ENCODE measurements at regions not wholly inside any gene's neighbourhood (a gene's known extent, or its start where the extent isn't known, plus 50 kb on each side); places are given as distances from the start of the nearest gene placed in this dataset.
"Not testable (repeated sequence)": the region's sequence is repeated elsewhere in the genome, so short reads cannot be mapped to it uniquely, and the experiment has no call there.

GRCh38 chr6:135592276-135592675 lies 94.7 kb upstream of the AHI1 start:
- TF ChIP-seq ZNF274 (IDR thresholded peaks at IDR 0.05; ENCODE audit: low read depth, low read length), result no peak
- no peak overlapping the region for H3K4me3 ChIP-seq (ENCODE audit: low read length)

- TF ChIP-seq ZNF274 (IDR thresholded peaks at IDR 0.05; ENCODE audit: low read depth, low read length), result no peak
- H3K4me3 ChIP-seq (ENCODE audit: low read length), result no peak overlapping the region
Observed at GRCh38 chr6:135594000-135594399, 96.5 kb upstream of the AHI1 start.

DNA sequence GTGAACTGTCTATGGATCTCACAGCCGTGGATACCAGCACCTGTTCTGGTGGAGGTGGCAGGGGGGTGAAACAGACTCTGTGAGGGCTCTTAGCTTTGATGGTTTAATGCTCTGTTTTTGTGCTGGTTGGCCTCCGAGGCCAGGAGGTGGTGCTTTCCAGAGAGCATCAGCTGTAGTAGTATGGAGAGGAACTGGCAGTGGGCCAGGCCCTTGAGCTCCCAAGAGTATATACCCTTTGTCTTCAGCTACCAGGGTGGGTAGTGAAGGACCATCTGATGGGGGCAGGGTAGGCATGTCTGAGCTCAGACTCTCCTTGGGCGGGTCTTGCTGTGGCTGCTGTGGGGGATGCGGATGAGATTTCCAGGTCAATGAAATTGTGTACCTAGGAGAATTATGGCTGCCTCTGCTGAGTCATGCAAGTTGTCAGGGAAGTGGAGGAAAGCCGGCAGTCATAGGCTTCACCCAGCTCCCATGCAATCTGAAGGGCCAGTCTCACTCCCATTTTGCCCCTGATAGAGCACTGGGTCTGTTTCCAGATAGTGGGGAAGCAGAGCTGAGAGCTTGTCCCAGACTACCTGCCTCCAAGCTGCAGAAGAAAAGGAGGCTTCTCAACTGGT lies 102.7 kb upstream of the AHI1 start:
- TF ChIP-seq ZNF274 (IDR thresholded peaks at IDR 0.05; ENCODE audit: low read depth, low read length), result no peak
- H3K4me3 ChIP-seq (ENCODE audit: low read length), result no peak overlapping the region

- no peak for TF ChIP-seq ZNF274 (IDR thresholded peaks at IDR 0.05; ENCODE audit: low read depth, low read length)
Observed at GRCh38 chr6:135600931-135601330, 103.4 kb upstream of the AHI1 start.

GRCh38 chr6:135601857-135602256 lies 104.3 kb upstream of the AHI1 start:
- H3K4me3 ChIP-seq (ENCODE audit: low read length), result no peak overlapping the region
- TF ChIP-seq ZNF274 (IDR thresholded peaks at IDR 0.05; ENCODE audit: low read depth, low read length), result no peak

More at GRCh38 chr6:135600931-135601330, 103.4 kb upstream of the AHI1 start:
- no peak overlapping the region for H3K4me3 ChIP-seq (ENCODE audit: low read length)

DNA sequence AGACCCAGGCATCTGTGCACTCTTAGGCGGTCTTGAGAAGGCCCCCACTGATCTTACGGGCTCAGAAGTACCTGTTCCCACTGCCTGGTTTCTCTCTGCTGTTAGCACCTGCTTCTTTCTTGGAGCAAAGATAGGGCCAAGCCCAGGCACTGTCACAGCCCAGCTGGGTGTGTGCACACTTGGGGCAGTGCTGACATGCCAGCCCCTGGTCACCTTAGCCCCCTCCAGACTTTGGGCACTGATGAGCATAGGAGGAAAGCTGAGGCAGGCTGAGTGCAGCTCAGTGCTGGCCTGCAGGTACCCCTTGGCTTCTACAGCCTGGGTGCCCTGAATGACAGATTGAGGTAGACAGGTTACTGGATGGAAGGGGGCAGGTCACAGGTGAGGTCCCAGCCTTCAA lies 105.7 kb upstream of the AHI1 start:
- no peak for TF ChIP-seq ZNF274 (IDR thresholded peaks at IDR 0.05; ENCODE audit: low read depth, low read length)
- H3K4me3 ChIP-seq (ENCODE audit: low read length), result no peak overlapping the region

DNA sequence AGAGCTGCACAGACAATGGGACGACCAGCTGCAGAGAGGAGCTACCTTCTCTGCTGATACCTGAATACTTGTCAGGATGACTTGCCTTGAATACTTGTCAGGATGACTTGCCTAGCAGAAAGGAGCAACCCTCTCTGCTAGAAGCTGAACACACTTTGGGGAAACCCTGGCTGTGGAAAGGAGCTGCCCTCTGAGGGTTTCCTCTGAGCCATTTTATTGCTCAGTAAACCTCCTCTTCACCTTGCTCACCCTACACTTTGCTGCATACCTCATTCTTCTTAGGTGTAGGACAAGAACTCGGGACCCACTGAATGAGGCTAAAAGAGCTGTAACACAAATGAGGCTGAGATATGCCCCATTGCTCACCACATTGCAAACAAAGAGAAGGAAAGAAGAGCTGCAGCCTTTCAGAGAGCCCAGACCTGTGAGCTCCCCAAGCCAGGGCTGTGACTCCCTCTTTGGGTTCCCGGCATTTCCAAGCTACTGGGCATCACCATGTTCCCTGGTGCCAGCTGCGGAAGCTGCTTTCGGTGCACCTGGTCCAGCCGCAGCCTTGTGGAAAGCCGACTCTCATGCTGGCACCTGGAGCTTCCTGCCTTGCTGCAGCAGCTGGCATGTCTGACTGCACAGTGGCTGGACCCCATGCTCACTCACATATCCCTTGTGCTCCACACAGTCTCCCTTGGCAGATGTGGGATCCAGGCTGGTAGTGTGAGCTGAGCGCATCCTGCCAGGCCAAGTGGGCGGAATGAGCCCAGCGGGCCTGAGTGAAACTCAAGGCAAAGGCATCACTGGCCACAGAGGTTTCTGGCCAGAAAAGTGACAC lies 106.7 kb upstream of the AHI1 start:
- H3K4me3 ChIP-seq (ENCODE audit: low read length), result no peak overlapping the region
- TF ChIP-seq ZNF274 (IDR thresholded peaks at IDR 0.05; ENCODE audit: low read depth, low read length), result no peak

DNA sequence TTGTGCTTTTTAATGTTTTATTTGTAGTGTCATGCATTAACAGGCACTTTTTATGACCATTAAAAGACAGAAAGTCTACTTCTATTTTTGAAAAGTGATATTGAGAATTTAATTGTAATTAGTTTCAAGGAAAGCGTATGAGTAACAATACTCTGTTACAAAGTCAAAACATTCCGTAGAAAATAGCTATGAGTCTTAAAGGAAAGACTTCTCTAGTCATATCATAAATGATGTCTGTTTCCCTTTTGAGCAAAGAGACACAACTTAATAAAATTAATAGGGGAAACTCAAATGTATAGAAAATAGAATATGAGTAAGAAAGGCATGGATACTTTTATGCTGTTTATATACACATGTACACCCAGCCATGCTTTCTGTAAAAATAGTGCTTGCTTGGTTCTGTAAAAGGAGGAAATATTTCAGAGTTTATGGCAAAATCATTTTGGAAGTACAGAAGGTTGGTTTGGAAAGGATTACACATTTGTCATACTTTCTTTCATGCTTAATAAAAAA lies 107.8 kb upstream of the AHI1 start:
- no peak for TF ChIP-seq ZNF274 (IDR thresholded peaks at IDR 0.05; ENCODE audit: low read depth, low read length)
- no peak overlapping the region for H3K4me3 ChIP-seq (ENCODE audit: low read length)

DNA sequence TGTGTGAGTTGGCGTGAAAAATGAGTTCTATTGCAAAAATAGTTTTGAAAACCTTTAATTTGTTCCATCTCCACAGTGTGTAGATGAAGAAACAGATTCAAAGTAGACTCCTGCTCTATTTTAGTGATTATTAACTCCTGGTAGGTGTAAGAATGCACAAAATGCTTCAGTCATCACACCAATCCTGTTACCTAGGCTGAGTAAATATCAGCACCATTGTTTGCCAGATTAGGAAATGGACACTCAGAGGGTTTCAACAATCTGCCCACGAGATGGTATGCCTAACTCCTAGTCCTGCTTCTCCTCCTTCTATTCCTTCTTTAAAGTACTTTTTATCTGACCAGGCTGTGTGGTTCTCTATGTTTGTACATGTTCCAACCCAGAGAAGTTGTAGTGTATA lies 108.9 kb upstream of the AHI1 start:
- no peak for TF ChIP-seq ZNF274 (IDR thresholded peaks at IDR 0.05; ENCODE audit: low read depth, low read length)
- H3K4me3 ChIP-seq (ENCODE audit: low read length), result no peak overlapping the region

DNA sequence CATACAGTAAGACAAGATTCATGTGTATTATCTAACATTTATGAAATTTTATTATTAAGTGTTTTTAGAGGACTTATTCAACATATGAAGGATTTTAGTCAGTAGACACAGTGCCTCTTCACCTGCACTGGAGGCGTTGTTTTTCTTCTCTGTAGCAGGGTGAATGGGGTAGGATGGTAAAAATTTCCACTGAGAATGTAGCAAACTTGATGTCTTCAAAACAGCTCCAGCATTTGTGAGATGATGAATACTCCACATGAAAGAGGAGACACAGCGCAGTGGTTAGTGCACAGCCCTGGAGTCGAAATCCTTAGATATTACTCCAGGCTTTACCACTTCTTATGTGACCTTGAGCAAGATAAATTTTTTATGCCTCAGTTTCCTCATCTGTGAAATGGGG lies 110.5 kb upstream of the AHI1 start:
- no peak for TF ChIP-seq ZNF274 (IDR thresholded peaks at IDR 0.05; ENCODE audit: low read depth, low read length)
- no peak overlapping the region for H3K4me3 ChIP-seq (ENCODE audit: low read length)

DNA sequence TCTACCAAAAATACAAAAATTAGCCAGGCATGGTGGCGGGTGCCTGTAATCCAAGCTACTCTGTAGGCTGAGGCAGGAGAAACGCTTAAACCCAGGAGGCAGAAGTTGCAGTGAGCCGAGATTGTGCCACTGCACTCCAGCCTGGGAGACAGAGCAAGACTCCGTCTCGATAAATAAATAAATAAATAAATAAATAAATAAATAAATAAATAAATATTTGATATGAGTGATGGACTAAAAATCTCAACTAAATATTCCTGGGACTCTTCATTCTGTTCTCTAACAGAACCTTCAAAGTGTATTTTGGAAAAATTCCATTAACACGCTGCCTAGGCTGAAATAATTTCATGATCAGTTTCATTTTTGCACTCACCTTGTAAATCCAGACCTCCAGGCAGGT lies 112.7 kb upstream of the AHI1 start:
- not testable (repeated sequence) for H3K4me3 ChIP-seq (ENCODE audit: low read length)

- no peak for TF ChIP-seq ZNF274 (IDR thresholded peaks at IDR 0.05; ENCODE audit: low read depth, low read length)
- no peak overlapping the region for H3K4me3 ChIP-seq (ENCODE audit: low read length)
Observed at GRCh38 chr6:135616655-135617054, 119.1 kb upstream of the AHI1 start.

- no peak overlapping the region for H3K4me3 ChIP-seq (ENCODE audit: low read length)
- no peak for TF ChIP-seq ZNF274 (IDR thresholded peaks at IDR 0.05; ENCODE audit: low read depth, low read length)
Observed at GRCh38 chr6:135617222-135617621, 119.7 kb upstream of the AHI1 start.

GRCh38 chr6:135622081-135622480 lies 124.5 kb upstream of the AHI1 start:
- H3K4me3 ChIP-seq (ENCODE audit: low read length), result no peak overlapping the region
- no peak for TF ChIP-seq ZNF274 (IDR thresholded peaks at IDR 0.05; ENCODE audit: low read depth, low read length)

DNA sequence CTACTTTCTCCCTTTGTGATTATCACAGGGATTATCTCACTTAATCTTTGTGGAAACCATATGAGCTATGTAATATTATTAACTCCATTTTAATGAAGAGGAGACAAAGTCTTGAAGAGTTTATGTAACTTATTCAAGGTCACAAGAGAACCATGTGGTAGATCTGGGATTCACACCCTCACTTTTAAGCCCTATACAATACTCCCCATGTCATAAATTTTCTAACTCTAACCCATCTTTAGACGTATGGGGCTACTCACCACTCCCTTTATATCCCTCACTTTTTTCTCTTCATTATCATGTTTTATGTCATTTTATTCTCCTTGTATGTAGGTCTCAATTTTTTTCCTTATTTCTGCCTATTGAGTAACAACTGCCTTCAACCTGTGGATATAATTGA lies 126.4 kb upstream of the AHI1 start:
- TF ChIP-seq ZNF274 (IDR thresholded peaks at IDR 0.05; ENCODE audit: low read depth, low read length), result no peak
- no peak overlapping the region for H3K4me3 ChIP-seq (ENCODE audit: low read length)

Measured in GM08714 (cell line).